ENCODE measurements at regions not wholly inside any gene's neighbourhood (a gene's known extent, or its start where the extent isn't known, plus 50 kb on each side); places are given as distances from the start of the nearest gene placed in this dataset.

DNA sequence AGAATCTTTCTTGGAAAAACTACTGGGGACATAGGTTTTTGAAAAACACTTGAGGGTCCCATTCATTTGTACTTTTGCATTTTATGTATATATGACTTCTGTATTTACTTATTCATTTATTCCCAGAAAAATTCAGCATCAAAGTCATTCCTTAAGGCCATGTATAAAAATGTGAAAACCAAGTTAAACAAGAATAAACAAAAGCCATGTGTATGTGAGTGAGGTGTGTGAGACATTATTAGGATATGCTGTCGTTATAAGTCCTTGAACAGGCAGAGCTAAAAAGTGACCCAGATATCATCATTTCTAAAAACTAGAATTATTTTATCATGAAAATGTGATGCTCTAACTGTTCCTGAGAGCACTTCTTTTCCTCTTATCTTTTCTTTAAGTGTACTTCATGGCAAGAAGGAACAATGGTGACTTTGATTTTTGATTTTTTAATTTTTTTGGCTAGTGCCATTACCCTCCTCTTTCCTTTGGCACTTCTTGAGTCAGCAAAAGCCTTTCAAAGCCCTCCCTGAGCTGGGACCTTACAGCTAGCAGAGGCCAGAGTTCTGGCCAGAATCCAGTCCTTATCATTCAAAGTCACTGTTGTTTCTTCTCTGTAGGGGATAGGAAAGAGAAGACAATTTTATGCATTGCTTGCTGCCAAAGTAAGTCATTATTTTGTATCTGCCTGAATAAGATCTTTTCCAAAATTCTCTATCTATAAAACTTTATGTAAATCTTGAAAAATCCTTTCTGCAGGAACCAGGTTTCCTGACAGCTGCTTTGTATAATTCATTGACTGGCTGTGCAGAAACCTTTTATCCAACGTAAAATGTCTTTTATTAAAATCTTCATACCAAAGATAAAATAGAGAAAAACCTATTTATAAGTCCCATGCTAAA, 419.7 kb upstream of the PRICKLE1 start:
- no peak for DNase-seq

DNA sequence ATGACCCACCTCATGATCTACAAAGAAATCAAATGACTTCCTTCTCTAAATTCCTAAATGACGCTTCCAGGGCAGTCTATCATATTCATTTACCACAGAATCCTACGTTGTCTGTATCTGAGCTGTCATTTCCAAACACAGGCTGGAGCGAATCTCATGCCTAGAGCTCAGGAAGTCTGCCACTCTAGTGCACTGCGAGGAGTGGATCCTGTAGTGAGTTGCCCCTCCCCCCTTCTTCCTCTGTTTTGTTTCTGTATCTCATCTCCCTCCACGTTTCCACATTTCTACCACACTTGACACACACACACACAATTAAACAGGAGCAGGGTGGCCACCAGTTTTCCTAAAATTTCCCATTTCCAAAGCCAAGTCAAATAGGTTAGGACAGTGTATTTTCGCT, 415.4 kb upstream of the PRICKLE1 start:
- no peak for DNase-seq

DNA sequence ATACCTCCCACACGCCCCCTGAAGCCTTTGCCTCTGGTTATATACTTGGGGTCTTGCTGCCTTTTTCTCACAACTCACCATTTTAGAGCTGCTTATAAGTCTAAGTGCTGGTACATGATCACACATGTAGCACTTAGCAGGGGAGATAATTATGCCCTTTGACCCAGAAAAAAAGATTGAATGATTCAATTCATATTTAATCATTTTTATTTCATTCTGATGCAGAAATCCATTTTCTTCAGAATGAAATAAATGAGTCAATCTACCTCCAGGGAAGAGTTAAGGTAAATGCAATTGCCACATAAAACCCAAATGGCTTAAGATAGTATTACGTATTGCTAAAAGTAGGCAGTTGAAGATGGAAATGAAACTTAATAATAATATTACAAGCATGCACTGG, 414.6 kb upstream of the PRICKLE1 start:
- no peak for DNase-seq

DNA sequence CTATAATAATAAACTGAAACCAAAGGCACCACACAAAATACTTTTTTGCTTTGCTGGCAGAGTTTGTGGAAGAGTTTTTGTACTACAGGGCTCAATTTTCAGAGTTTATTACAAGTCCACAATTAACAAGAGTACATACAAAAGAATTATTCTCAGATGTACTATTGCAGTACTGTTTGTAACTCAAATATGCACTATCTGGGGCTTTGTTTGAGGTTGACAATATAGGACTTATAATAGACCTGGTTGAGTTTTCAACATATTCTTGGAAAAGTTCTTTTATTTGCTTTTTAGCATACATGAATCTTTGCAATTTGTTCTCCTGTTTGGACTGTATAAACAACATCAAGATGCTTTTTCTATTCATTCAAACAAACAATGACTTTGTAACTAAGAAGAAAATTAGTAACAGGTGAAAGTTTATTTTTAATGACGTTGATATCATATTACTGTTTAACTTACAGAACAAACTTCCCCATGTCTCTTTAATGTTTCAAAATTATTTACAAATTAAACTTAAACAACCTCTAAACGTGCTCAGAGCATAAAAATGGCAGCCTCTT, 407.4 kb upstream of the PRICKLE1 start:
- no peak for DNase-seq

DNA sequence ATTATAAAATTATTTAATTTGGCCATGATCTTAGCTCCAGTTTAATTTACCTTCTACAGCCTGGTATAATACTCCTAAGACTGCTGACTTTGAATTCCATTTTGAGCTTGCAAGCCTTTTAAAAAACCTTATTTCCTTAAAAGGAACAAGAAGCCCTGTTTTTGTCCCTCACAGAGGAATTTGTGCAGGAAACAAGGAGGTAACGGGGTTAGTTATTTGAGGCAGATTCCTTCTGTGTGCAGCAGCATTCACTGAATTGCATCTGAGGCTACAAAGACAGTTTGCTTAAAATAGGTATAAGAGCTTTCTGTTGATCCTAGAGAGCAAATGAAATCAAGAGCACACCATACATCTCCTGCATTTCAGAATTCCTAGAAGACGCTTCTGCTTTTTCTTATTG, 403.3 kb upstream of the PRICKLE1 start:
- DNase-seq, result no peak

DNA sequence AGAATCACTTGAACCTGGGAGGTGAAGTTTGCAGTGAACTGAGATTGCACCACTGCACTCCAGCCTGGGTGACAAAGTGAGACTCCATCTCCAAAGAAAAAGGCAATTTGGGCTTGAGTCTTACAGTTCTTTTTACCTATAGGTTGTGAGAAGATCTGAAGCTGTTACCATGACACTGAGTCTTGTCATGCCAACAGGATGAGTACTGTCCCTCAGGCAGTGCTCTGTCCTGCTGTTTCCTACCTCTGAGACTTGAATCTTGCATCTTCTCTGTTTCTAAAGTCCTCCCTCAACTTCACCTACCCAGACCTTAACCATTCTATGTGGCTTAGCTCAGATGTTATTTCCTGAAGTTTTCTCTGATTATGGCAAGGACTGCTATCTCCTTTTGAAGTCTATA, 400.8 kb upstream of the PRICKLE1 start:
- no peak for DNase-seq

DNA sequence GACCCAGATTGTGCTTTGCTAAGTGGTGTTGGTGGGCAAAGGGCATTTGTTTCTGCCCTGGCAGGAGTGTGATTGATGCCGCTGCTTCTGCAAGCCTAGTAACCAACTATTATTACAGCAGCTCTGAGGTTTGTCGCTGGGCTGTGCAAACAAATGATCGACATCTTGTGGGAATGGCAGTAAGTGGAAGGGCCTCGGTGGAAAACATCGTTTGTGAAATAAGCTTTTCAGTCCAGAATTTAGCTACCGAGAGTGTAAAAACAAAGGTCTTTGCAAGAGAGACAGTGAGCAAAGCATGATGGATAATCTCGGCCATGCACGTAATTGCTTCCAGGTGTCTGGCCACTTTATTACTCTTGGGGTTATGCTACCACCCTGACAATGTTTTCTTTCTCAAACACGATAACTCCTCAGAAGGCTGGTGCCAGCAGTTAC, 397.7 kb upstream of the PRICKLE1 start:
- DNase-seq, result no peak

DNA sequence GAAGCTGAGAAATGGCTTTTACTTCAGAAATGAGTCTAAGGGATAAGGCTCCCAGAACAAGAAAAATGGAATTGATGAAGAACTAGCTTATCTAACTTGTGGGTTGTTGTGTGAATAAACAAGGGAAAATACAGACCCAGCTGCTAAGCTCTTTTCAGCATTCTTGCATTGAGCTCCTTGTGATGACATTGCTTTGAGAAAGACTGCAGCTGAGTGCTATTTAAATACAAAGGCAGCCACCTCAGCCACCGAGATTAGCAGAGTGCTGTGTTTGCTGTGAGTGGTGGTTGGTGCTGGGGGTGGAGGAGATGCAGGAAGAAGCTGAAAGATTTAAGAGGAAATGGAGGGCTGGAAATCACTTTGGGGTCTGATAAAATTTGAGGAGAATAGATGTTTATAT, 396.0 kb upstream of the PRICKLE1 start:
- no peak for DNase-seq

DNA sequence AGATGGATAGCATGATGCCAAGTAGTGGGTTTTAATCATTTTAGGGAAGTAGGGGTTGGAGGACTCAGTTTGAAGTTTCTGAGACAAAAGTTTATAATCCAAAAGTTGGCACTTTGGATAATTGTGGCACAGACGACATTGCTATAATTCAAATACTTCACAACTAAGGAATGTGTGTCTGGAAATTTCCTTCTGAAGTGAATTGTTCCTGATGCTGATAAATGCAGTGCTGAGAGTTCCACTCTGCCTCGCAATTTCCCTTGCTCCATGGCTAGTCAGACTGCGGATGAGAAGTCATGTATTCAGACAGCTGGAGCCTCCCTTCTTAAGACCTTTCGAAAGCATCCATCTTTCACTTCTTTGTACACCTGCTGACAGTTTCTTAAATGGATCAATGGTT, 393.3 kb upstream of the PRICKLE1 start:
- DNase-seq, result no peak

DNA sequence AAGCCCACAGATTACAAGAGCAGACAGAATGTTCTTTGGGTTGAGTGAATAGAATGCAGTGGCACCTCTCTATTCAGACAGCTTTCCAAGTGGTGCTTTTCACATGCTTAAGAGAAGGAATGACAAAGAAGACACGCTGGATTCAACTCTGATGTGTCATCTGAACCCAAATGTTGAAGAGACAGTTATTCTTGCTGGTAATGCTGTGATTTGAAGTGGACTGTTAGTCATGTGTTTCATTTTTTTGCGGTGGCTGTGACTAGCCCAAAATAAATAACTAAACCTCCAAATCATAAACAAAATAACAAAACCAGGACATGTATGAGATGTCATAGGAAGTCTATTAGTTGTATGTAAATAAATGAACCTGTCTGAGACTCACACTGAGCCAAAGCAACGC, 391.8 kb upstream of the PRICKLE1 start:
- DNase-seq, result no peak

DNA sequence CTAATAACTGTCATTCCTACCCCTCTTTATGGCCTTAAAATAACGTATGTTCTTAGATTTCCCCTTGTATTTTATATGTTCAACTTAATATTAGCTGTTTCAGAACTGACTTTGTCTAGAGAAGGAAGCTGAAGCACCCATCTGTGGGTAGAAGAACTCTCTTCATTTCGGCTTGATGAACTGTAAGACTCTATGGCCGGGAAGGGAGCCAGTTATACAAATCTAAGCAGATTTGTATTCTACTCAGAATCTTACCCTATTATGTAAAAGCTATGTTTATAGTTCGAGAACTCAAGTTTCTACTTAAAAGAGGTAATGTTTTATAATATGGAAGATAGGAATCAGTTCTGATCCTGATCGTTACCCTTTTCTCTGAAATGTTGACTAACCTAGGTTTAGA, 390.9 kb upstream of the PRICKLE1 start:
- no peak for DNase-seq

DNA sequence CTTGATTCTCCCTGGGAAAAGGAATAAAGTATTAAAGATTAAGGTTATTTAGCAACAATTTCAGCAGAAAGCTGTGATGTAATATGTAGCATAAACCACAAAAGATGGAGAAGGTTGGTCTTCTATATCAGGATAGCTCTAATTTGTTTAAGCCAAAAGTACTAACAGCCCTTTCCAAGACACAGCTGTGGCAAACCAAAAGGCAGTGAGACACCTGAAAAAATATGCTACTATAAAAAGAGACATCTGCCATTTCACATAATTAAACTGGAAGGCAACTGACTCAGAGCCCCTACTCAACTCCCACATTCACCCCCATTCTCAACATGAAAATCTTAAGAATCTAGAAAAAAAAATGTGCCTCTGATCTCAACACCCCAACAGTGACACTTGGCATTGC, 390.2 kb upstream of the PRICKLE1 start:
- no peak for DNase-seq

DNA sequence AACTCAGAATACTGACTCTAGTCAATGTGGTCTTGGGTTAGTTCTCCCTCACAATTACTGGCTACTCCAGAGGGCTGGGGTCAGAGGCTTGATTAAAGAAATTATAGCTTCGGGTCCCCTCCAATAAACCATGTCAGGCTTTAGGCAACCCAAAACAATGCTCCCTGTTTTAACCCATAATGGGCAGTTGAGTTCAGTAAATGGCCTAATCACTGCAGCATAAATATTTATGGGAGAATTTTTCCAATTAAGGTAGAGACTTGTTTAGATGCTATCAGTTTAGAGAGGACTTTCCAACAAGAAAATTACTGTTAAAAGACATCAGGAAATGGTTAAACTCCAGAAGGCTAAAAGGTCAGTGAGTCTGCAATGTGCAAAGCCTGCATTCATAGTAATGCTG, 389.2 kb upstream of the PRICKLE1 start:
- no peak for DNase-seq

DNA sequence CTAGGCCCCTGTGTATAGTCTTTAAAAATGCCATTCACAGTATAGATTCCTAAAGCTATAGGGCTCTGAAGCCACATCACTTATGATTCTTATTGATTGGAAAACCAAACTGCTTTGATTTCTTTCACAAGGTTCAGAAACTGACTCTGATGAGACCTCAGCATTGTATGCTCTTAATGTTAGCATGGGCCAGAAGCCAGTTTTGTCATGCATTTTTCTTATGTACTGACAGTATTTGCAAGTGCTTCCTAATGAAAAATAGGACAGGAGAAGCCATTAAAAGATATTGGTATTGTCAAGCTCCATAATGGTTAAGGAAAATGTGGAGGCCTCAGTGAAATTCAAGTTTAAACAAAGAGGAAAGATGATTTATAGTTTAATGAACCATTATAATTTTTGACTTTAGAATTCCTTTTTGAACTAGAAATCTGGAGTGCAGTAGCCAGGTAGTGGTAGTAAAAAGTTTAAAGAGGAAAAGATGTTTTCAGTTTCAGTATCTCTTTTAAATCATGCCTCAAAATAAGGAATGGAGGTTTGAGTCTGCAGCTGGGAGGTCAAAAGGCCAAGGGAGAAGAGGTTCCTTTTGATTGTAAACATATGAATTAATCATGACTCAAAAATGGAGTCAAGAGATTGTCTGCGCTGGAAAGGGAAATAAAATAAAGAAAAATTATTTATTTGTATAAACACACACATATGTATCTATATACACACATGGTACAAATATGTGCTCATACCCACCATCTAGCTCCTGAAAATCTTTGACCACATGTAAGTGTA, 388.1 kb upstream of the PRICKLE1 start:
- DNase-seq, result no peak

DNA sequence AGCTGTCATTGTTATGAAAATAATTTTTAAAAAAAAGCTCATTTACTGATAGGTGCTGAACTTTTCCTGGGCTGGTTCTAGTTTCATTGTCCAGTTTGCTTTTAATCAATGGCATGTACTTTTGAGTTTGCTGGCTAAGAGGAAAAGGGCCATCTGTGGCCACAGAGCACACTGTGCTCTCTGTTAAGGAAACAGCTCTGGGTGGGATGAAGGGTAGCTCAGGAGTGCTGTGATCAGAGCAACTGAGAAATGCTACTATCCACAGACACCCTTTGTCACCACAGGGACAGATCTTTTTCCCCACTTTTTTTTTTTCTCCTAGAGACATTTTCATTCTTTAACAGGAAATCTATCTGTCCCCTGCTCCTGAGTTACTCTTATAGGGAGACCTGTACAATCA, 387.1 kb upstream of the PRICKLE1 start:
- DNase-seq, result no peak

DNA sequence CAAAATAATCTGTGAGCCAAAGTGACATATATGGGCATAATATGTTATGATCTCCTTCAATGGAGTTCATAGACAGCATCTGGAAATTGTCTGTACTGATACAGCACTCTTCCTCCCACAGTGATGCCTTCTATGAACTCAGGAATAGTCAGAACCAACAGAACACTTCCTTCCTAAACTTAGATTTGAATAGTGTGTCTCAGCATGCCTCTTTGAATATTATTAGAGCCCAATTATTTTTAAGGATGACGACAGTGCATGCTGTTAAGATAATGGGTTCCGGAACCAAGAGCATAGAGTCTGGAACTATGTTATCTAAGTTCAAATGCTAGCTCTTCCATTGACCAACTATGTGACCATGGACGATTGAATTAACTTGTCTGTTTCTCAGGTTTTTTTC, 386.6 kb upstream of the PRICKLE1 start:
- no peak for DNase-seq

DNA sequence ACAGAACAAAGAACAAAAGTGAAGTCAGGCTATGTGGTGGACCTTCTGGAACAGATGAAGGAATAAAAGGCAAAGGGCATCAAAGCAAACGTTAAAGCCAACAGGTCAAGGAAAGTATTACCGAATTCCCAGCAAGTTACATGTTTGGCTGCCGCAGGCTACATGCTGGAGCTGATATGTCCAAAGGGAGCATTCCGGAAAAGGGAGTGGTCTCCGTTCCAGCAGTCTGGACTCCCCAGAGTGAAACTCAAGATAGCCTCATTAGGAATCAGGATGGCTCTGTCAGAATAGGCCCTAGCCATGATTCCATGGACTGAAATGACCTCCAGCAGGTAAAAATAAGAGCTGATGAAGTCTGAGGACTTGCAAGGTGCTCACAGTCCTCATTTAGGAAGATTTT, 379.8 kb upstream of the PRICKLE1 start:
- no peak for DNase-seq

DNA sequence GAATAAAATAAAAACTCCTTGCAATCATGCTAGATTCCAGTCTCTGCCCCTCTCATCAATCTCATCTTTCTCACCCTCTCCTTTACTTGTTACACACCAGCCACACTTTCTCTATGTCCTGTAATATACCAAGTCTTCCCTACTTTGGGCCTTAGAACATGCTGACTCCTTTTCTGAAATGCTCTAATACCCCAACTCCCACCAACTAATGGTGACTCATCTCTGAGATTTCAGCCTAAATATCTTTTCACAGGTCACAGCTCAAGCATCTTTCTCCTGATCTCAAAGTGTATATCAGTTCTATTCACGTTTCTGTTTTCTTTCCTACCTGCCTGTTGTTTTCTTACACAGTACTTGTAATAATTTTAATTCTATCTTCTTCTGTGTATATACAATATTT, 378.9 kb upstream of the PRICKLE1 start:
- no peak for DNase-seq

DNA sequence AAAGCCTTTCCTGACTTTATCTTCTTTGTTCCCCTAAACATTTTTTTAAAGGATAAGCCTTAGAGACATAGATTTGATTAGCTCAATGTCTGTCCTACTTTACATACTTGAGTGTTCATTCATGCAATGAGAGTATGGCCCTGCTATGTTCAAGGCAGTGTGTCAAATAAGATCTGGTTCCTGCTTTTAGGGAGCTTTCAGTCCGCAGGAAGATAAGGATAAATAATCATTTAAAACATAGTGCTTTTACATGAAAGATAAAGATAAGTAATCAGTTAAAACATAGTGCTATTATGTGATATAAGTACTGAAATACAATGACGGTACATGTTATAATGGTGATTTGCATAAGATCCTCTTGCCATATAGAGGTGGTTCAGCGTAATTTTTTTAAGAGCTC, 378.3 kb upstream of the PRICKLE1 start:
- DNase-seq, result no peak

DNA sequence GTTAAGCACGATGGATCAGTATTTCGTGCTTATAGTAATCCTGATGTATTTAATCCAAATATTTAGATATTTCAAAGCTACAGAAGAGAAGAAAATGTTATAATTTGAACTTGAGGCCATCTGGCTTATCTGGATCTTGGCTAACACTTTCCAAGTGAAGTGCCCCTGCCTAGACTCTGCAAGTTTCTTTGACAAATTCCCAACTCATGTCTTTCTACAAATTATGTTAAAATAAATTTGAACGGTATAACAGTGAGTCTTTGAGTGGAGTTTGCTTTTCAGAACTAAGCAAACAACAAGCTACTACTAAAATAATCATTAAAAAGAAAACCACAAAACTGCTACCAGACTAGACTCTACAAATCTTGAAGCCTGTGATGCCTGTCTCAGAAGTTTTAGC, 374.4 kb upstream of the PRICKLE1 start:
- DNase-seq, result no peak

DNA sequence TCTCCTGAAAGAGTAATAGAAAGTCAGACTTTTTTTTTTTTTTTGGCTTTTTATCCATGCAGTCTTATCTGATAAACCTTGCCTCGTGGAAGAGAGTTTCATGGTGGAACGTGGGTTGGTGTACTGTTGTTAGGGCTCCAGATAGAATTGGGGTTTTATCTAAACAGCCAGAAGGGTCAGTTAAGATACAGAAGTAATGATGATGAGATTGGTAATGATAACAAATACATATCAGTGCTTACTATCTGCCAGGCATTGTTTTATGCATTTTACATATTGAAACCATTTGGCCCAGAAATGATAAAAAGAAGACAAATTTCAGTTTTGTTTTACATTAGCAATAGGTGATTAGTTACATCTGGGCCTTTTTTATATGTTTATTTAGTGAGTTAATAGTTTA, 372.8 kb upstream of the PRICKLE1 start:
- no peak for DNase-seq

DNA sequence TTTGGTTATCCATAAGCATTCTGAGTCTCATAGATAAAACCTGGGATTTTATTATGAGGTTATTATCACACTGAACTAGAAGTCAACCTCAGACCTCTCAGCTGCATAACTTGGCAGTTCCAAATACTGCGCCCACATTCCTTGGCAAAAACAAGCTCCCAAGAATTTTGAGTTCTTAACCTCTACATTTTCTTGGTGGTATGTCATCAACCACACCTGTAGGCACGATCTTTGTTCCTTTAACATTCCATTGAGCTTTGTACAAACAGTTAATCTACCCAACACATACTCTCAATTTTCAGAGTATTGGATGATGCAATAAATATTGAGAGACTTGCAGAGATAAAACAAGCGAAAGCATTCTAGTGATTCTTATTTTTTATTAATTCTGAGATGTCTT, 371.8 kb upstream of the PRICKLE1 start:
- no peak for DNase-seq

DNA sequence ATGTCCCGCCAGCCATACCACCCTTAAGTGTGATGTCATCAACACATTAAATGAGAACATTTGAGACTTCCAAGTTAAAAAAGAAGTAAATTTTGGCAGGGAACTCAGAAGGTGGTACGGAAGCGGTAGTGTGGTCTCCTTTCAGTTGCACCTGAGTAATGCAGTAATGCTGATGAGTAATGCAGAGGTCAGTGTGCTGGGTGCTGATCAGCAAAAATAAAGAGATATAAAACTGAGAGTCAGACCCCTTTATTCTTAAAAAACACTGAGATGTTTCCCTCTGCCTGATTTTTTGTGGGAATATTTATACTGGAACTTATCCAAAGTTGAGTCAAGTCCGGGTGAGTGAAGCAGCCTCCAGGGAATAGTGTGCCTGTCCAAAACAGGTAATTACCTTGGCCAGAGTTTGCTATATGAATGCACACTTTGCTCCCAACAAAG, 370.6 kb upstream of the PRICKLE1 start:
- no peak for DNase-seq

DNA sequence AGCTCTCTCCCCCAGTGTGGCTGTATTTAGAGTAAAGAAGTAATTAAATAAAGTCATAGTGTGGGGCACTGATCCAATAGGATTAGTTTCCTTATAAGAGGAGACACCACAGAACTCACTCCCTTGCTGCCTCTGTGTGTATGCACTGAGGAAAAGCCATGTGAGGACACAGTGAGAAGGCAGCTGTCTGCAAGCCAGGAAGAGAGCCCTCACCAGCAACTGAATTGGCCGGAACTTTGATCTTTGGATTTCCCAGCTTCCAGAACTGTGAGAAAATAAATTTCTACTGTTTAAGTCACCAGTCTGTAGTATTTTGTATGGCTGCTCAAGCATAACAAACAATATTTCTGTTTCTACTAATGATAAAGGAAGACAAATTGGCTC, 368.7 kb upstream of the PRICKLE1 start:
- no peak for DNase-seq
